VCaP (cell line): ENCODE measurements at regions not wholly inside any gene's neighbourhood (a gene's known extent, or its start where the extent isn't known, plus 50 kb on each side); places are given as distances from the start of the nearest gene placed in this dataset.

ENCODE experiments used
- H3K27ac ChIP-seq: fragments of 450-650 bp; 2 replicates; pipeline ENCODE4 v1.5.1; 2017
- CTCF ChIP-seq: fragments of 450-650 bp; conservative IDR thresholded peaks from 2 replicates; pipeline ENCODE4 v1.5.1; 2017; ENCODE audit warnings: mild to moderate bottlenecking, moderate library complexity

GRCh38 chr9:1495282-1496030, 445.3 kb downstream of the DMRT2 start:
- no peak overlapping the region for H3K27ac ChIP-seq
- no peak for TF ChIP-seq CTCF

- H3K27ac ChIP-seq, result no peak overlapping the region
- no peak for TF ChIP-seq CTCF
These were observed 455.3 kb downstream of the DMRT2 start for GRCh38 chr9:1505489-1505888.

GRCh38 chr9:1510712-1511111, 460.6 kb downstream of the DMRT2 start:
- TF ChIP-seq CTCF, result no peak
- no peak overlapping the region for H3K27ac ChIP-seq

GRCh38 chr9:1513105-1513504, 462.9 kb downstream of the DMRT2 start:
- TF ChIP-seq CTCF, result no peak
- H3K27ac ChIP-seq, result no peak overlapping the region

GRCh38 chr9:1514250-1514649, 464.1 kb downstream of the DMRT2 start:
- no peak overlapping the region for H3K27ac ChIP-seq
- no peak for TF ChIP-seq CTCF

GRCh38 chr9:1514776-1515363, 464.7 kb downstream of the DMRT2 start:
- TF ChIP-seq CTCF, result no peak
- H3K27ac ChIP-seq, result no peak overlapping the region

- TF ChIP-seq CTCF, result no peak
- no peak overlapping the region for H3K27ac ChIP-seq
These were observed 465.4 kb downstream of the DMRT2 start for GRCh38 chr9:1515557-1515956.
